ENCODE measurements at regions not wholly inside any gene's neighbourhood (a gene's known extent, or its start where the extent isn't known, plus 50 kb on each side); places are given as distances from the start of the nearest gene placed in this dataset.
A peak's percentile ranks its signal among the peaks of the same experiment; 100 is the strongest.

- no peak overlapping the region for H3K9ac ChIP-seq (ENCODE audit: low read depth, low read length)
- H3K27me3 ChIP-seq (ENCODE audit: control insufficient read depth, insufficient read depth, low read length), result peaks cover 9% of the 10 kb centered on the region
- peaks cover 14% of the 10 kb centered on the region for H3K9me3 ChIP-seq (replicated peaks; ENCODE audit: low read length)
- H3K4me2 ChIP-seq (ENCODE audit: low read length), result no peak overlapping the region
- H3K4me1 ChIP-seq (ENCODE audit: control insufficient read depth, insufficient read depth, low read length), result no peaks in the 10 kb centered on the region
- no peak overlapping the region for H3K4me3 ChIP-seq (ENCODE audit: low read length)
- H3K36me3 ChIP-seq (ENCODE audit: insufficient read depth, low read length), result no peaks in the 10 kb centered on the region
Measured at GRCh38 chr12:94811611-94812010, 161.3 kb upstream of the TMCC3 start.

GRCh38 chr12:94807951-94808350, 157.6 kb upstream of the TMCC3 start:
- no peak overlapping the region for H3K9ac ChIP-seq (ENCODE audit: low read depth, low read length)
- peaks cover 2% of the 10 kb centered on the region for H3K9me3 ChIP-seq (replicated peaks; ENCODE audit: low read length)
- no peaks in the 10 kb centered on the region for H3K4me1 ChIP-seq (ENCODE audit: control insufficient read depth, insufficient read depth, low read length)
- H3K36me3 ChIP-seq (ENCODE audit: insufficient read depth, low read length), result no peaks in the 10 kb centered on the region
- H3K4me2 ChIP-seq (ENCODE audit: low read length), result no peak overlapping the region
- peaks cover 9% of the 10 kb centered on the region for H3K27me3 ChIP-seq (ENCODE audit: control insufficient read depth, insufficient read depth, low read length)
- no peak overlapping the region for H3K4me3 ChIP-seq (ENCODE audit: low read length)

- no peak overlapping the region for H3K4me3 ChIP-seq (ENCODE audit: low read length)
- no peak overlapping the region for H3K9ac ChIP-seq (ENCODE audit: low read depth, low read length)
- no peaks in the 10 kb centered on the region for H3K4me1 ChIP-seq (ENCODE audit: control insufficient read depth, insufficient read depth, low read length)
- no peaks in the 10 kb centered on the region for H3K36me3 ChIP-seq (ENCODE audit: insufficient read depth, low read length)
- no peak overlapping the region for H3K4me2 ChIP-seq (ENCODE audit: low read length)
- no peaks in the 10 kb centered on the region for H3K9me3 ChIP-seq (replicated peaks; ENCODE audit: low read length)
- peaks cover 9% of the 10 kb centered on the region for H3K27me3 ChIP-seq (ENCODE audit: control insufficient read depth, insufficient read depth, low read length)
Measured at GRCh38 chr12:94806617-94807016, 156.3 kb upstream of the TMCC3 start.

- Histone ChIP-seq H3K4me1 (ENCODE audit: control insufficient read depth, insufficient read depth, low read length) (no peaks in the 10 kb centered on the region), H3K9me3 (replicated peaks; ENCODE audit: low read length) (no peaks in the 10 kb centered on the region), H3K27me3 (ENCODE audit: control insufficient read depth, insufficient read depth, low read length) (peaks cover 12% of the 10 kb centered on the region), H3K4me2 (ENCODE audit: low read length) (no peak overlapping the region), H3K9ac (ENCODE audit: low read depth, low read length) (no peak overlapping the region), H3K36me3 (ENCODE audit: insufficient read depth, low read length) (no peaks in the 10 kb centered on the region), H3K4me3 (ENCODE audit: low read length) (no peak overlapping the region)
Measured at GRCh38 chr12:94805749-94806529, 155.6 kb upstream of the TMCC3 start.

- H3K4me3 ChIP-seq (ENCODE audit: low read length), result no peak overlapping the region
- no peaks in the 10 kb centered on the region for H3K9me3 ChIP-seq (replicated peaks; ENCODE audit: low read length)
- H3K27me3 ChIP-seq (ENCODE audit: control insufficient read depth, insufficient read depth, low read length), result peaks cover 8% of the 10 kb centered on the region
- H3K4me1 ChIP-seq (ENCODE audit: control insufficient read depth, insufficient read depth, low read length), result no peaks in the 10 kb centered on the region
- H3K4me2 ChIP-seq (ENCODE audit: low read length), result no peak overlapping the region
- no peaks in the 10 kb centered on the region for H3K36me3 ChIP-seq (ENCODE audit: insufficient read depth, low read length)
- no peak overlapping the region for H3K9ac ChIP-seq (ENCODE audit: low read depth, low read length)
Measured at GRCh38 chr12:94803939-94804338, 153.6 kb upstream of the TMCC3 start.

GRCh38 chr12:94802796-94803195, 152.4 kb upstream of the TMCC3 start:
- peaks cover 13% of the 10 kb centered on the region for H3K27me3 ChIP-seq (ENCODE audit: control insufficient read depth, insufficient read depth, low read length)
- H3K4me2 ChIP-seq (ENCODE audit: low read length), result no peak overlapping the region
- no peak overlapping the region for H3K9ac ChIP-seq (ENCODE audit: low read depth, low read length)
- no peaks in the 10 kb centered on the region for H3K36me3 ChIP-seq (ENCODE audit: insufficient read depth, low read length)
- H3K4me3 ChIP-seq (ENCODE audit: low read length), result no peak overlapping the region
- H3K4me1 ChIP-seq (ENCODE audit: control insufficient read depth, insufficient read depth, low read length), result no peaks in the 10 kb centered on the region
- no peaks in the 10 kb centered on the region for H3K9me3 ChIP-seq (replicated peaks; ENCODE audit: low read length)

- Histone ChIP-seq H3K9me3 (replicated peaks; ENCODE audit: low read length) (no peaks in the 10 kb centered on the region), H3K4me2 (ENCODE audit: low read length) (no peak overlapping the region), H3K27me3 (ENCODE audit: control insufficient read depth, insufficient read depth, low read length) (peaks cover 13% of the 10 kb centered on the region), H3K4me3 (ENCODE audit: low read length) (no peak overlapping the region), H3K9ac (ENCODE audit: low read depth, low read length) (no peak overlapping the region), H3K4me1 (ENCODE audit: control insufficient read depth, insufficient read depth, low read length) (no peaks in the 10 kb centered on the region), H3K36me3 (ENCODE audit: insufficient read depth, low read length) (no peaks in the 10 kb centered on the region)
Measured at GRCh38 chr12:94801745-94802144, 151.4 kb upstream of the TMCC3 start.

GRCh38 chr12:94799136-94799535, 148.8 kb upstream of the TMCC3 start:
- no peak overlapping the region for H3K4me3 ChIP-seq (ENCODE audit: low read length)
- no peaks in the 10 kb centered on the region for H3K9me3 ChIP-seq (replicated peaks; ENCODE audit: low read length)
- H3K4me2 ChIP-seq (ENCODE audit: low read length), result no peak overlapping the region
- peaks cover 13% of the 10 kb centered on the region for H3K27me3 ChIP-seq (ENCODE audit: control insufficient read depth, insufficient read depth, low read length)
- H3K4me1 ChIP-seq (ENCODE audit: control insufficient read depth, insufficient read depth, low read length), result peaks cover 6% of the 10 kb centered on the region
- no peaks in the 10 kb centered on the region for H3K36me3 ChIP-seq (ENCODE audit: insufficient read depth, low read length)
- no peak overlapping the region for H3K9ac ChIP-seq (ENCODE audit: low read depth, low read length)

GRCh38 chr12:94798113-94798512, 147.8 kb upstream of the TMCC3 start:
- peaks cover 8% of the 10 kb centered on the region for H3K4me1 ChIP-seq (ENCODE audit: control insufficient read depth, insufficient read depth, low read length)

GRCh38 chr12:94795520-94795919, 145.2 kb upstream of the TMCC3 start:
- Histone ChIP-seq H3K36me3 (ENCODE audit: insufficient read depth, low read length) (no peaks in the 10 kb centered on the region), H3K9ac (ENCODE audit: low read depth, low read length) (no peak overlapping the region), H3K9me3 (replicated peaks; ENCODE audit: low read length) (no peaks in the 10 kb centered on the region), H3K4me2 (ENCODE audit: low read length) (no peak overlapping the region), H3K4me3 (ENCODE audit: low read length) (no peak overlapping the region), H3K4me1 (ENCODE audit: control insufficient read depth, insufficient read depth, low read length) (peaks cover 11% of the 10 kb centered on the region), H3K27me3 (ENCODE audit: control insufficient read depth, insufficient read depth, low read length) (peaks cover 14% of the 10 kb centered on the region)

More at GRCh38 chr12:94798113-94798512, 147.8 kb upstream of the TMCC3 start:
- H3K9ac ChIP-seq (ENCODE audit: low read depth, low read length), result no peak overlapping the region
- H3K4me3 ChIP-seq (ENCODE audit: low read length), result no peak overlapping the region
- no peaks in the 10 kb centered on the region for H3K36me3 ChIP-seq (ENCODE audit: insufficient read depth, low read length)
- H3K4me2 ChIP-seq (ENCODE audit: low read length), result no peak overlapping the region
- H3K27me3 ChIP-seq (ENCODE audit: control insufficient read depth, insufficient read depth, low read length), result peaks cover 13% of the 10 kb centered on the region
- no peaks in the 10 kb centered on the region for H3K9me3 ChIP-seq (replicated peaks; ENCODE audit: low read length)

GRCh38 chr12:94795044-94795443, 144.7 kb upstream of the TMCC3 start:
- Histone ChIP-seq H3K4me1 (ENCODE audit: control insufficient read depth, insufficient read depth, low read length) (peaks cover 11% of the 10 kb centered on the region), H3K27me3 (ENCODE audit: control insufficient read depth, insufficient read depth, low read length) (peaks cover 17% of the 10 kb centered on the region), H3K36me3 (ENCODE audit: insufficient read depth, low read length) (no peaks in the 10 kb centered on the region), H3K4me2 (ENCODE audit: low read length) (no peak overlapping the region), H3K9me3 (replicated peaks; ENCODE audit: low read length) (no peaks in the 10 kb centered on the region), H3K9ac (ENCODE audit: low read depth, low read length) (no peak overlapping the region), H3K4me3 (ENCODE audit: low read length) (no peak overlapping the region)

- Histone ChIP-seq H3K27me3 (ENCODE audit: control insufficient read depth, insufficient read depth, low read length) (peaks cover 11% of the 10 kb centered on the region), H3K36me3 (ENCODE audit: insufficient read depth, low read length) (no peaks in the 10 kb centered on the region), H3K4me1 (ENCODE audit: control insufficient read depth, insufficient read depth, low read length) (peaks cover 11% of the 10 kb centered on the region), H3K4me2 (ENCODE audit: low read length) (peak overlapping the region; percentile 9), H3K4me3 (ENCODE audit: low read length) (no peak overlapping the region), H3K9me3 (replicated peaks; ENCODE audit: low read length) (no peaks in the 10 kb centered on the region), H3K9ac (ENCODE audit: low read depth, low read length) (no peak overlapping the region)
Measured at GRCh38 chr12:94793191-94793595, 142.8 kb upstream of the TMCC3 start.
